T-helper 17 cell (primary cell): ENCODE measurements at regions not wholly inside any gene's neighbourhood (a gene's known extent, or its start where the extent isn't known, plus 50 kb on each side); places are given as distances from the start of the nearest gene placed in this dataset.

Experiments
- ATAC-seq: fragments of 150-1000 bp; cut with Tn5 transposase; 2 replicates; pipeline ENCODE4 v1.10.0; 2021; ENCODE audit warnings: mild to moderate bottlenecking, moderate library complexity
- DNase-seq, 3 donors: peaks; one replicate each; pipeline versions ENCODE4 v3.0.0 to v3.0.0-alpha.2; 2020 to 2021
- H3K9me3 ChIP-seq: one replicate; pipeline ENCODE4 v1.7.0; 2013; ENCODE audit warnings: low read length, mild to moderate bottlenecking; ENCODE audit not compliant: control insufficient read depth, poor library complexity, severe bottlenecking
- H3K27ac Mint-ChIP-seq: one replicate; pipeline ENCODE4 v1.8.0; 2022; ENCODE audit warnings: mild to moderate bottlenecking, moderate library complexity, mixed read lengths
- H3K27me3 Mint-ChIP-seq: one replicate; pipeline ENCODE4 v1.8.0; 2022; ENCODE audit warnings: mixed read lengths
- H3K36me3 Mint-ChIP-seq: one replicate; pipeline ENCODE4 v1.8.0; 2022; ENCODE audit warnings: low read depth, mixed read lengths
- H3K4me1 Mint-ChIP-seq: one replicate; pipeline ENCODE4 v1.8.0; 2022; ENCODE audit warnings: mild to moderate bottlenecking, mixed read lengths
- H3K4me3 Mint-ChIP-seq: one replicate; pipeline ENCODE4 v1.8.0; 2022; ENCODE audit warnings: mild to moderate bottlenecking, moderate library complexity, mixed read lengths

- H3K27ac Mint-ChIP-seq, result peak overlapping the region; percentile 54
- H3K4me3 Mint-ChIP-seq, result peak overlapping the region; percentile 83
- no peaks in the 10 kb centered on the region for H3K9me3 ChIP-seq
- DNase-seq (no peak), ATAC-seq (no peak)
- no peaks in the 10 kb centered on the region for H3K27me3 Mint-ChIP-seq
- H3K4me1 Mint-ChIP-seq, result peaks cover 28% of the 10 kb centered on the region
- H3K36me3 Mint-ChIP-seq, result peaks cover 5% of the 10 kb centered on the region
These were observed 57.2 kb upstream of the IER5L start for GRCh38 chr9:129235041-129235930.

- Mint-ChIP-seq H3K27ac (peak overlapping the region; percentile 54), H3K36me3 (peaks cover 5% of the 10 kb centered on the region), H3K4me3 (no peak overlapping the region), H3K27me3 (no peaks in the 10 kb centered on the region), H3K4me1 (peaks cover 28% of the 10 kb centered on the region)
- no peak for DNase-seq
- no peaks in the 10 kb centered on the region for H3K9me3 ChIP-seq
- no peak for ATAC-seq
These were observed 56.4 kb upstream of the IER5L start for GRCh38 chr9:129234491-129234890.

- H3K27ac Mint-ChIP-seq, result no peak overlapping the region
- H3K27me3 Mint-ChIP-seq, result no peaks in the 10 kb centered on the region
- peaks cover 5% of the 10 kb centered on the region for H3K36me3 Mint-ChIP-seq
- H3K4me1 Mint-ChIP-seq, result peaks cover 27% of the 10 kb centered on the region
- H3K9me3 ChIP-seq, result no peaks in the 10 kb centered on the region
- ATAC-seq, result no peak
- H3K4me3 Mint-ChIP-seq, result no peak overlapping the region
- no peak for DNase-seq
These were observed 55.0 kb upstream of the IER5L start for GRCh38 chr9:129232839-129233591.

- Mint-ChIP-seq H3K4me1 (peaks cover 19% of the 10 kb centered on the region), H3K4me3 (no peak overlapping the region), H3K27me3 (no peaks in the 10 kb centered on the region), H3K27ac (no peak overlapping the region), H3K36me3 (peaks cover 5% of the 10 kb centered on the region)
- no peak for DNase-seq
- no peaks in the 10 kb centered on the region for H3K9me3 ChIP-seq
- no peak for ATAC-seq
These were observed 53.7 kb upstream of the IER5L start for GRCh38 chr9:129231759-129232158.

DNA sequence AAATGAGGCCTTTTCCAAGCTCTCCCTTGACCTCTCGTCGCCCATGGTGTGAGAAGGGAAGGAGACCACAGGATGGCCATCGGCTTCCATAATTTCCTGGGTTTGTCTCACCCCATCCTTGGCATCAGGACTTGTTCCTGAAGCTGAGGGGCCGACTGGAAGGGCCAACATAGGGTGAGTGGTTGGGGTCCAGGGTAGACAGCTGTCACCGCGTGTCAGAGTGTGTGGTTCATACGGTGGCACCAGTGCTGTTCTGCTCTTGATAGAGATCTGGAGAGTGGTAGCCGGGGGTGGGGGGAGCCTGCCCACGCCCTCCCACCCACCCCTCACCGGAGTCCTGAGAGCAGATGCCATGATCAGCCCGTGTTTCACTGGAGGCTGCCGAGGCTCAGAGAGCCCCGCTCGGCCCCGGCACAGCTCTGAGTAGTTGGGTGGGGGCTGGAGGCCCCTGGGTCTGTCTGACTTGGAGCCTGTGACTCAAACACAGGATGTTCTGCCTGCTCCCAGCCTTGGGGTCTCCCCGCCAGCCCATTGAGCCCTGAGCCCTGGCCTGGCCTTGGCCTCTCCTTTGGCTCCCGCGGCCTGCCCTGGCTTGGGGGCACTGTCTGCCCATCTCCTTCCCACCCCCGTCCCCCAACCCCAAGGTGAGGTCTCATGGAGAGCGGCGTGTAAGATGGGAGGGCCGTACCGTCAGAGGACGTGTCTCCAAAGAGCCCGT lies 53.1 kb upstream of the IER5L start:
- ATAC-seq (no peak), DNase-seq (no peak)
- Mint-ChIP-seq H3K4me3 (no peak overlapping the region), H3K36me3 (peaks cover 5% of the 10 kb centered on the region), H3K4me1 (peaks cover 17% of the 10 kb centered on the region), H3K27ac (no peak overlapping the region), H3K27me3 (no peaks in the 10 kb centered on the region)
- H3K9me3 ChIP-seq, result no peaks in the 10 kb centered on the region

GRCh38 chr9:129230302-129230701 lies 52.2 kb upstream of the IER5L start:
- Mint-ChIP-seq H3K36me3 (peaks cover 5% of the 10 kb centered on the region), H3K4me3 (no peak overlapping the region), H3K27ac (no peak overlapping the region), H3K4me1 (peaks cover 18% of the 10 kb centered on the region), H3K27me3 (no peaks in the 10 kb centered on the region)
- DNase-seq, result no peak
- ATAC-seq, result no peak
- no peaks in the 10 kb centered on the region for H3K9me3 ChIP-seq
